ENCODE measurements at regions not wholly inside any gene's neighbourhood (a gene's known extent, or its start where the extent isn't known, plus 50 kb on each side); places are given as distances from the start of the nearest gene placed in this dataset.

DNA sequence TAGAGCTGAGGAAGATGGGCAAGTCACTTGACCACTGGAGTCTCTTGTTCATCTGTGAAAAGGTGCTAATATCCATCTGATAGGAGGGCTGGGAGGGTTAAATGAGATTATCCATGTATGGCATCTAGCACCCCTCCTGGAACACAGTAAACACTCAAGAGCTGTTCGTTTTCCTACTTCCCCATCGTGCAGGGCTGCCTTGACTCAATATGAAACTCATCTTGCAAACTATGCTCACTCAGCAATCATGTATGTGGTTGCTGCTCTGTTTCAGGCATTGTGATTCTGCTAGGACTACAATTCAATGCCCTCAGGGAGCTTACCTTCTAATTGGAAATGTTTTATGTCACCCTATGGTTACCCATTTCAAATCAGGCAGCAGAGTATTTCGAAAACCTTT, 395.6 kb downstream of the BCAT1 start:
- H3K9me3 ChIP-seq (ENCODE audit: control insufficient read depth in 1 of 2, low read length in 2 of 2), result no peaks in the 10 kb centered on the region
- no peaks in the 10 kb centered on the region for H3K27me3 ChIP-seq (ENCODE audit: low read depth, low read length)
- H3K4me3 ChIP-seq (ENCODE audit: low read depth in 1 of 2, low read length in 2 of 2), result no peak overlapping the region
- H3K36me3 ChIP-seq (ENCODE audit: control insufficient read depth in 1 of 2, insufficient read depth in 2 of 2, low read length in 2 of 2), result no peaks in the 10 kb centered on the region
- no peaks in the 10 kb centered on the region for H3K4me1 ChIP-seq (ENCODE audit: control insufficient read depth in 1 of 2, insufficient read depth in 2 of 2, low read length in 2 of 2)
- no peak overlapping the region for H3K27ac ChIP-seq (ENCODE audit: low read length)

DNA sequence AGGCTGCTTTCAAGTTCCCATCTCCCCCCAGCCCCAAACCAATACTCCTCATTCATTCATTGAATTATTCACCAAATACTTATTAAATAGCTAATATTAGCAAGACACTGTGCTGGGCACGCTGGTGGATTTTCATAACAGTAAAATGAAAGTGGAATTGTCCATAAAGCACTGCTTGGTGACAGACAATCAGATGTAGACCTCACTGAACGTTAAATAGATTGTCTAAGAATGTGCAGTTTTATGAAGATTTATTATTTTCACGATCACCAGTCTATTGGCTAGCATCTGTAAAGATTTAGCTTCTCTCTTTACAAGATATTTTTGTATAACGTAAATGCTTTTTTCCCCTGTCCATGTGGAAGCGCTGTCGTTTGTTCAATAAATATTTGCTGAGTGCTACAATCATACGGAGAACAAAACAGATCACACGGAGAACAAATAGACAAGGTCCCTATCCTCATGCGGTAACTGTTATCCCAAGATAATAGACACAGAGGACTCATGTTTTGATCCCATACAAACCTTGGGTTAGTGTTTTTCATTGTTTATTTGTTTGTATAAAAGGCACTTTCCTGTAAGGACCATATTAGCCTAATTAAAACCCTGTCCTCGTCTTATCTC, 397.6 kb downstream of the BCAT1 start:
- no peaks in the 10 kb centered on the region for H3K27me3 ChIP-seq (ENCODE audit: low read depth, low read length)
- H3K36me3 ChIP-seq (ENCODE audit: control insufficient read depth in 1 of 2, insufficient read depth in 2 of 2, low read length in 2 of 2), result no peaks in the 10 kb centered on the region
- no peaks in the 10 kb centered on the region for H3K4me1 ChIP-seq (ENCODE audit: control insufficient read depth in 1 of 2, insufficient read depth in 2 of 2, low read length in 2 of 2)
- no peak overlapping the region for H3K27ac ChIP-seq (ENCODE audit: low read length)
- no peaks in the 10 kb centered on the region for H3K9me3 ChIP-seq (ENCODE audit: control insufficient read depth in 1 of 2, low read length in 2 of 2)
- no peak overlapping the region for H3K4me3 ChIP-seq (ENCODE audit: low read depth in 1 of 2, low read length in 2 of 2)

DNA sequence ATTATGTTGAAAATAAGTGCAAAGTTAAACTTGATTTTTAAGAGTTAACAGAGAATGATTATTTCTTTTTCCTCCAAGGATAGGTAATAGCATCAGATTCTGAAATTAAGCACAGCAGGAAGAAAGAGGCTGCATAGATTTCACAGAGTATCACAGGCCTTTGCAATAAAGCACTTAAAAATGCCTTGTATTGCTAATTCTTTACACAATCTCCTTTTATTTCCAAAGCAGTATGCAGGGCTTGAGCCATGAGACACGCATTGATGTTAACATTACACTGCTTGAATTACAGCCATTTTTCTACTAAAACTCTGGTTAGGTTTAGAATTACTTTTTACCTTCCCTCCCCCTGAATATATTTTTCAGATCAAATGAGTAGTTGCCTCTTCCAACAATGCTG, 398.3 kb downstream of the BCAT1 start:
- Histone ChIP-seq H3K27ac (ENCODE audit: low read length) (no peak overlapping the region), H3K9me3 (ENCODE audit: control insufficient read depth in 1 of 2, low read length in 2 of 2) (no peaks in the 10 kb centered on the region), H3K27me3 (ENCODE audit: low read depth, low read length) (no peaks in the 10 kb centered on the region), H3K4me3 (ENCODE audit: low read depth in 1 of 2, low read length in 2 of 2) (no peak overlapping the region), H3K4me1 (ENCODE audit: control insufficient read depth in 1 of 2, insufficient read depth in 2 of 2, low read length in 2 of 2) (no peaks in the 10 kb centered on the region), H3K36me3 (ENCODE audit: control insufficient read depth in 1 of 2, insufficient read depth in 2 of 2, low read length in 2 of 2) (no peaks in the 10 kb centered on the region)

DNA sequence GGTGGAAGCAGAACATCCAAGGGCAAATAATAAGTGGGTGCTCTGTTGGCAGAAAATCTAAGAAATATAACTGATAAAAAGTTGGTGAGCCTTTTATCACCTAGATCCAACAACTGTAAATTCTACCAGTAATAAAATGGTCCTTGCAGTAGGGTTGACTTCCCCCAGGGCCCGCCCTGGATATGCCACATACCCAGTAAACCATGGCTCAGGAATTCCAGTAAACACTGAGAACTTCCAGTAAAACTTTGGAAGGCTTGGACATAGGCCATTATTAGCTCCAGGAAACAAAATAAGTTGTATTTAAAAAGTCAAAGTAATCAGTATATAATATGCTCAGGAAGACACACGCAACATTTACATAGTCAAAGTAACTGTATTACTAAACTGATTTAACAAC, 402.2 kb downstream of the BCAT1 start:
- no peak overlapping the region for H3K4me3 ChIP-seq (ENCODE audit: low read depth in 1 of 2, low read length in 2 of 2)
- no peaks in the 10 kb centered on the region for H3K4me1 ChIP-seq (ENCODE audit: control insufficient read depth in 1 of 2, insufficient read depth in 2 of 2, low read length in 2 of 2)
- no peaks in the 10 kb centered on the region for H3K9me3 ChIP-seq (ENCODE audit: control insufficient read depth in 1 of 2, low read length in 2 of 2)
- H3K36me3 ChIP-seq (ENCODE audit: control insufficient read depth in 1 of 2, insufficient read depth in 2 of 2, low read length in 2 of 2), result no peaks in the 10 kb centered on the region
- no peak overlapping the region for H3K27ac ChIP-seq (ENCODE audit: low read length)
- no peaks in the 10 kb centered on the region for H3K27me3 ChIP-seq (ENCODE audit: low read depth, low read length)

DNA sequence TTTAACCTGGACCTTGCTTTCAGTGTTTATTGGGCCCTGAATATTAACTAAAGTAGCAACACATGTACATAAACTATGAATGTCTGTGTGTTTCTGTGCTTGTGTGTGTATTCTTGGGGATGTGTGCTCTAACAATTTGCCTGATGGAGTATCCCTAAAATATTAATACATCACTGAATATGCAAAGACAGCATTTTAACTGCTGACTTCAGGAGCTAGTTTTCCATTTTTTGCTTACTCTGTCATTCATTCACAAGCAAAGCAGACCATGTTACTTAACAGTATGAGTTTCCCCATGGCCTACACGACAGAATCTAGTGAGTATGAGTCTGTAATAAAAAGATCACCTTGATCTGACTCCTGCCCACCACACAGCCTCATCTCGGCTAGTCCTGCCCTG, 402.8 kb downstream of the BCAT1 start:
- no peak overlapping the region for H3K4me3 ChIP-seq (ENCODE audit: low read depth in 1 of 2, low read length in 2 of 2)
- no peaks in the 10 kb centered on the region for H3K36me3 ChIP-seq (ENCODE audit: control insufficient read depth in 1 of 2, insufficient read depth in 2 of 2, low read length in 2 of 2)

DNA sequence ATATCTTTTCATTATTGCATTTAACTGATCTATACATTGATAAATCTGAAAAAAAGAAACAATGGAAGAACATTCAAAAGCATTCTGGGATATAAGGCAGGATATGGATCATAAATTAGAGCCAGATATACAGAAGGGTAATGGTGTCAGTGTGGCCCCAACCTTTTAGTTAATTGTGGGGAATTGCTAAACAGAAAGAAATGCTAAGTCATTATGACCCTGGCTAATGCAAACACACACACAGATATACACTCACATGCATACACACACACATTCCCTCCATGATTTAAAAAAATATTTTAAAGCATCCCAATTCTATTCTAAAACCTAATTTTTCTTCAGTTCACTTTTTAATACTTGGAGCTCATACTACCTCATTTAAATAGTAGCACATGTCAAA, 404.5 kb downstream of the BCAT1 start:
- H3K4me3 ChIP-seq (ENCODE audit: low read depth in 1 of 2, low read length in 2 of 2), result no peak overlapping the region
- no peaks in the 10 kb centered on the region for H3K27me3 ChIP-seq (ENCODE audit: low read depth, low read length)
- H3K4me1 ChIP-seq (ENCODE audit: control insufficient read depth in 1 of 2, insufficient read depth in 2 of 2, low read length in 2 of 2), result no peaks in the 10 kb centered on the region

More for the DNA sequence above, 402.8 kb downstream of the BCAT1 start:
- H3K4me1 ChIP-seq (ENCODE audit: control insufficient read depth in 1 of 2, insufficient read depth in 2 of 2, low read length in 2 of 2), result no peaks in the 10 kb centered on the region
- H3K9me3 ChIP-seq (ENCODE audit: control insufficient read depth in 1 of 2, low read length in 2 of 2), result no peaks in the 10 kb centered on the region
- H3K27me3 ChIP-seq (ENCODE audit: low read depth, low read length), result no peaks in the 10 kb centered on the region
- no peak overlapping the region for H3K27ac ChIP-seq (ENCODE audit: low read length)

DNA sequence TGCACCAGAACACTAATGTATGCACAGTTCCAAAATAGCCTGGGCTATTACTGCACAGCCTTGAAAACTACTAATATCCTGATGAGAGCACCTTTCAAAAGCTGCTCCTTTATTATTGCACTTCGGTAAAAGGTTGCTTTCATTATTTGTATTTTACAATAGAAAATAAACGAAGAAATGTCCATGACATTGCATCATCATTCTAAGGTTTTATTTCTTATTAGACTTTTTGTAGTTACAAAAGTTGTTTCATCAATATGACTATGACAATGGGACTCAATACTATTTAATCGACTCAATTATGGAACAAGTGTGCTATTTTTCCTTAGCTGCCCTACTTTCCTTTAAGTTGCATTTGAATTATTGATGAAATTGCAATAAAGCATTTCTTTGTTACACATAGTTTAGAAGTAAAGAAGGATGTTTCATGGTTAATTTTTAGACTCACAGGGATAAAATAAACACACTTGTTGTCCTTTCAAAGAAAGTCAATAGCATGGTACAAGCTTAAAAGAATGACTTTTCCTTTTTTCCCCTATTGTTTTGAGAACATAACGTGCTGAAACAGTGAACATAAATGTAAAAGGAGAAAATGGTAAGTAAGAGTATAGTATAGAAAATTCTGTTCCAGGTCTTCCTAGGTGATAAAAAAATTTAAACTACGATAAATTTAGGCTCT, 407.6 kb downstream of the BCAT1 start:
- Histone ChIP-seq H3K4me3 (ENCODE audit: low read depth in 1 of 2, low read length in 2 of 2) (no peak overlapping the region), H3K27me3 (ENCODE audit: low read depth, low read length) (no peaks in the 10 kb centered on the region), H3K36me3 (ENCODE audit: control insufficient read depth in 1 of 2, insufficient read depth in 2 of 2, low read length in 2 of 2) (no peaks in the 10 kb centered on the region), H3K27ac (ENCODE audit: low read length) (no peak overlapping the region), H3K4me1 (ENCODE audit: control insufficient read depth in 1 of 2, insufficient read depth in 2 of 2, low read length in 2 of 2) (peaks cover 3 to 7% of the 10 kb centered on the region in 2 donors), H3K9me3 (ENCODE audit: control insufficient read depth in 1 of 2, low read length in 2 of 2) (no peaks in the 10 kb centered on the region)

More for the DNA sequence above, 404.5 kb downstream of the BCAT1 start:
- Histone ChIP-seq H3K36me3 (ENCODE audit: control insufficient read depth in 1 of 2, insufficient read depth in 2 of 2, low read length in 2 of 2) (no peaks in the 10 kb centered on the region), H3K27ac (ENCODE audit: low read length) (no peak overlapping the region), H3K9me3 (ENCODE audit: control insufficient read depth in 1 of 2, low read length in 2 of 2) (no peaks in the 10 kb centered on the region)

DNA sequence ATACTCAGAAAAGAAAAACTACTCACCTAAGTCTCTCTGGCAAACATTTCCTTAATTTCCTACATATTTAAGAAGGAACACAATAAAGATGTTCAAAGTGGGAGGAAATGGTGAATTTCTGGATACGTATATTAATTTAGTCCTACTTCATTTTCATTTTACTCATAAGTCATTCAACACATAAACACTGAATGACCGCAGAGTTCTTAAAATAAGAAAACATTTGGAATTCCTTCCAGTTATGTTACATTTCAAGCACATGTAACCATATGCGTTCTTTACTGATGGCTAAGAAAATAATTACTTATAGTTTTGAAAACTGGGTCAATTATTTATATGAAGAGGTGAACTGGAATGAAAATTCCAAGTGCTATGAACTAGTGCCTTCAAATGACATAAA, 409.3 kb downstream of the BCAT1 start:
- Histone ChIP-seq H3K27ac (ENCODE audit: low read length) (no peak overlapping the region), H3K4me1 (ENCODE audit: control insufficient read depth in 1 of 2, insufficient read depth in 2 of 2, low read length in 2 of 2) (peaks cover 3 to 21% of the 10 kb centered on the region in 2 donors), H3K36me3 (ENCODE audit: control insufficient read depth in 1 of 2, insufficient read depth in 2 of 2, low read length in 2 of 2) (no peaks in the 10 kb centered on the region), H3K9me3 (ENCODE audit: control insufficient read depth in 1 of 2, low read length in 2 of 2) (no peaks in the 10 kb centered on the region), H3K4me3 (ENCODE audit: low read depth in 1 of 2, low read length in 2 of 2) (no peak overlapping the region), H3K27me3 (ENCODE audit: low read depth, low read length) (no peaks in the 10 kb centered on the region)

DNA sequence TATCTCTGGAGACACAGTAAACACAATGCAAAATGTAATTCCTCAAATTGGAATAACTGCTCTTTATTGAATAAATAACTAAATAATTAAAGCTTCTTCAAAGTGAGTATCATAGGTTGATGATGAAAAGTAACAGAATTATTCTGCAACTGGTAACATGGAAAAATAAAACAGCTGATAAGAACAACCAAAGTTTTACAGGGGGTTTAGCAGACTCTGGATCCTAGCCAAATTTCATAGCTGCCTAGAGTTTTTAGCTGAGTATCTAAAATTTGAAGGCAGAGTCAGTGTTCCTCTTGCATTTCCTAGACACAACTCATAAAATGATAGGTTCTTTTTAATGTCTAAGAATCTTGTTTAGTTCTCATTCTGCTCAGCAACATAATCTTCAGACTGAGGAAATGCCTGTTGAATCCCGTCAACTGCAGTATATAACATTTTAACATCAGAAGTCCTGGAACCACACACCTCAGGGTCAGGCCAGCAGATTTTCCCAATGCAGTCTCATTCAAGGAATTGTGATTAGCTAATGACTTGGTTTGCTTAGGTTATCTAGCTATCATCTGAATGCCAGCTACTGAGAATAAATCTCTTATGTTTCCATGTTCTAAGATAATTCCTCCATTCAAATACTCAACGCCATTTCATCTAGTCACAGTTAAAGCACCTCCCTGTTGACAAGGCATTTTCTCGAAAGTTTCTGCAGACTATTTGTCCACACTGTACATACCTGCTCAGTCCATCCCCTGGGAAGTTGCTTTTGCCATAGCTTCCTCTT, 411.6 kb downstream of the BCAT1 start:
- Histone ChIP-seq H3K4me1 (ENCODE audit: control insufficient read depth in 1 of 2, insufficient read depth in 2 of 2, low read length in 2 of 2) (peaks cover 3 to 23% of the 10 kb centered on the region in 2 donors), H3K36me3 (ENCODE audit: control insufficient read depth in 1 of 2, insufficient read depth in 2 of 2, low read length in 2 of 2) (no peaks in the 10 kb centered on the region), H3K9me3 (ENCODE audit: control insufficient read depth in 1 of 2, low read length in 2 of 2) (no peaks in the 10 kb centered on the region), H3K27me3 (ENCODE audit: low read depth, low read length) (no peaks in the 10 kb centered on the region), H3K4me3 (ENCODE audit: low read depth in 1 of 2, low read length in 2 of 2) (peak overlapping the region in 1 of 2 donors; percentile 7), H3K27ac (ENCODE audit: low read length) (peak overlapping the region; percentile 24)

DNA sequence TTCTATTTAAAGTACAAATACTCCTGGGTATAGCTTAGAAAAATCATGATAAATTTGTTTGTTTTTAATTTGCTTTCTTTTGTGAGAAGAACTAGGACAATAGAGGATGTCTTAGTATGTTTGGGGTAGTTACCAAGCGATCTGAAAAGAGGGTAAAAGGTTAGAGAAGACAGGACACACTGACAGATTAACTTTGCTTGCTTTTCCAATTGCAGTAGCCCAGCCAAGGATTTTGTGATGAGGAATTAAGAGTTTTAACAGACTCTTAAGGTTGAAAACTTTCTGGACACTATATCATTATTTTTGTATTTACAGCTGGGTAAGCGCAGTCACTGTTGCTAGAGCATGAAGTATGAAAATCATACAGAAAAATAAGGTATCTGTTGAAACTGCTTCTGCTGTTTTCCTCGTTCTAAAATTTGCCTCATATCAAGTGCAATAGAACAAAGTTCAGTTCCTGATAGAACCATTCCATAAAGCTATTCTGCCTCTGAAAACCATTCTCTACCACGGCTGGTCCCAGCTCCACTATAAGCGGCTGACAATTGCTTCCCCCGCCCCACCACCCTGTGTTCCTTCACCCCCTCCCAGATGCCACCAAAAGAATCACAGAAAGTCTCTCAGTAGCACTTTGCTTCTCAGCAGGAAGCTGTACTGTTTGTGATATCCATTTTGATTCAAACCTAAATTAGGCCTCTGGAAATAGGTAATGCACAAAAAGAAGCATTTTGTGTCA, 413.4 kb downstream of the BCAT1 start:
- no peaks in the 10 kb centered on the region for H3K27me3 ChIP-seq (ENCODE audit: low read depth, low read length)
- H3K4me1 ChIP-seq (ENCODE audit: control insufficient read depth in 1 of 2, insufficient read depth in 2 of 2, low read length in 2 of 2), result peaks cover 3 to 23% of the 10 kb centered on the region in 2 donors
- H3K36me3 ChIP-seq (ENCODE audit: control insufficient read depth in 1 of 2, insufficient read depth in 2 of 2, low read length in 2 of 2), result no peaks in the 10 kb centered on the region
- no peak overlapping the region for H3K27ac ChIP-seq (ENCODE audit: low read length)
- no peak overlapping the region for H3K4me3 ChIP-seq (ENCODE audit: low read depth in 1 of 2, low read length in 2 of 2)
- no peaks in the 10 kb centered on the region for H3K9me3 ChIP-seq (ENCODE audit: control insufficient read depth in 1 of 2, low read length in 2 of 2)

DNA sequence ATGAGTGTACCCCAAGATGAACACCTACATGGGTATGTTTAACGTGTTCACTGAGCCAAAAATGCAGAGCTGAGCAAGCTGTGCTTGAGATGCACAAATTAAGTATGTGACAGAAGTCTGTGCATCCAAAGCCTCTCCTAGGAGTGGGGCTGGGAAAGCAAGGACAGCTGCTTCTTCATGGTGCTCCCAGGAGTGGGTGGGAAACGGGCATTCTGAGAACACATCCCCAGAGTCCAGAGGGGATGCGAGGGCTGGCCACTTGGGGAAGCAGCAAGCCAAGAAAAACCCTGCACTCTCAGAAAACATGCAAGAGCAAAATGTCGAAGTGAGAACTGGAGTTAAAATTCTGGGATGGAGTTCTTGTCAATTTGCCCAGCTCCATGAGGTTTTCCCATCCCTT, 414.3 kb downstream of the BCAT1 start:
- Histone ChIP-seq H3K27ac (ENCODE audit: low read length) (no peak overlapping the region), H3K9me3 (ENCODE audit: control insufficient read depth in 1 of 2, low read length in 2 of 2) (no peaks in the 10 kb centered on the region), H3K4me3 (ENCODE audit: low read depth in 1 of 2, low read length in 2 of 2) (no peak overlapping the region), H3K27me3 (ENCODE audit: low read depth, low read length) (no peaks in the 10 kb centered on the region), H3K4me1 (ENCODE audit: control insufficient read depth in 1 of 2, insufficient read depth in 2 of 2, low read length in 2 of 2) (peaks cover 3 to 23% of the 10 kb centered on the region in 2 donors), H3K36me3 (ENCODE audit: control insufficient read depth in 1 of 2, insufficient read depth in 2 of 2, low read length in 2 of 2) (no peaks in the 10 kb centered on the region)
